ENCODE measurements at regions not wholly inside any gene's neighbourhood (a gene's known extent, or its start where the extent isn't known, plus 50 kb on each side); places are given as distances from the start of the nearest gene placed in this dataset.

DNA sequence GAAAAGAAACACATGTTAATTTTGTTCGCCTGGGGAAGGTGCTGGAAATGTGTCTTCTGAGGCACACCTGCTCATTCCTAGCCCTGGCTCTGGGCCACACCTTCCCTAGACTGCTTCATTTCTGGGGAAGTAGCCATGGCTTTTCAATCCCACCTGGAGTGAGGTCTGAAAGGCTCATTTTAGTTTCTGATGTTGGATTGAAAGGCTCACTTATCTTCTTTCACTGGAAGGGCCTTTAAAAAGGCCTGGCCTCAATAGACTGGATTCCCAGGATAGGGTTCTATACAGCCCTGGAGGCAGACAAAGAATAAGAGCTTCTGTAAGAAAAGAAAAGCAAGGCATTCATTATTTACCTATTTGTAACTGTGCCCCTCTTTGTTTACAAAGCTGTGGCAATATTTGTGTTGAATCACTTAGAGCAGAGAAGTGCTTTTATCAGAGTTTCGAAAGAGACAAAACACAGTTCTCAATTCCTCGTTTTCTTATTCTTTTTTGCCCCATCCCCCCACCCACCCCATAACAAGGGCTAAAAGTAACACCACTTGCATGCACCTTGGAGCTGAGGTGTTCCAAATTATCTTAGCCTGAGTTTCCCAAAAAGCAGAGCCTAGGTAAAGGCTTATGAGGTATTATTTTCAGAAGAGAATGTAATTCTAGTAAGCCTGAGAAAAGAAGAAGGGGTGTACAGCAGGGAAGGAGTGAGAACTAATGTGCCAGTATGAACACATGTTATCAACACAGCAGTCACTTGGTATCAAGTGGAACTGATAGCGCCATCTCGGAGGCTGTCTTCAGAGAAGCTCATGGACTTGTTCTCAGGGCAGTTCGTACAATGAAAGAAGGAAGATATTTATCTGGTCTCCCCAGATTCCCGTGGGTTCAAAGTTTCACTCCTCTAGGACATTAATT, 413.1 kb downstream of the KCTD16 start:
- no peak for DNase-seq (ENCODE audit: low read depth)
- H3K4me3 ChIP-seq (ENCODE audit: control insufficient read depth, low read depth, low read length) = no peak overlapping the region
- TF ChIP-seq, protein P1, sequence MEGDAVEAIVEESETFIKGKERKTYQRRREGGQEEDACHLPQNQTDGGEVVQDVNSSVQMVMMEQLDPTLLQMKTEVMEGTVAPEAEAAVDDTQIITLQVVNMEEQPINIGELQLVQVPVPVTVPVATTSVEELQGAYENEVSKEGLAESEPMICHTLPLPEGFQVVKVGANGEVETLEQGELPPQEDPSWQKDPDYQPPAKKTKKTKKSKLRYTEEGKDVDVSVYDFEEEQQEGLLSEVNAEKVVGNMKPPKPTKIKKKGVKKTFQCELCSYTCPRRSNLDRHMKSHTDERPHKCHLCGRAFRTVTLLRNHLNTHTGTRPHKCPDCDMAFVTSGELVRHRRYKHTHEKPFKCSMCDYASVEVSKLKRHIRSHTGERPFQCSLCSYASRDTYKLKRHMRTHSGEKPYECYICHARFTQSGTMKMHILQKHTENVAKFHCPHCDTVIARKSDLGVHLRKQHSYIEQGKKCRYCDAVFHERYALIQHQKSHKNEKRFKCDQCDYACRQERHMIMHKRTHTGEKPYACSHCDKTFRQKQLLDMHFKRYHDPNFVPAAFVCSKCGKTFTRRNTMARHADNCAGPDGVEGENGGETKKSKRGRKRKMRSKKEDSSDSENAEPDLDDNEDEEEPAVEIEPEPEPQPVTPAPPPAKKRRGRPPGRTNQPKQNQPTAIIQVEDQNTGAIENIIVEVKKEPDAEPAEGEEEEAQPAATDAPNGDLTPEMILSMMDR (conservative IDR thresholded peaks at IDR 0.05; ENCODE audit: control insufficient read depth, insufficient read depth, low read depth, low read length) = no peak

DNA sequence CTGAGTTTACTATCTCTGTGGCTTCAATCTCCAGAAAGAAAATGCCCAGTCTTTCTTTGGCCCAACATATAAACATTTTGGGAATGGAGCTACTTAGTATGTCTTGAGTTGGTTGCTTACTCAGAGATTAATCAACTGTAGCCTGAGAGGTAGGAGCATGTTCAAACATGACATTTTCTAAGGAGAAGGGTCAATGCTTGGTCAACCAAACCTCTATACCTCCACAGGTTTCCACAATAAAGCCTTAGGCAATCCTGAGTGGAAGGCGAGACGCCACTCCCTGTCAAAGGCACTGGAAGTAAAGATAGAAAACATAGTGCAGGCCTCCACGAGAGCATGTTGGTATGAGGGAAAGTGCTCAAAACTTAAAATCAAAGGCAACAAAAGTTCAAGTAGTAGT, 411.4 kb downstream of the KCTD16 start:
- TF ChIP-seq, protein P1 (conservative IDR thresholded peaks at IDR 0.05; ENCODE audit: control insufficient read depth, insufficient read depth, low read depth, low read length) = no peak
- DNase-seq (ENCODE audit: low read depth) = no peak
- H3K4me3 ChIP-seq (ENCODE audit: control insufficient read depth, low read depth, low read length) = no peak overlapping the region

- DNase-seq (ENCODE audit: low read depth) = no peak
Observed at GRCh38 chr5:144581044-144581443, 410.4 kb downstream of the KCTD16 start.

GRCh38 chr5:144577676-144578075, 407.0 kb downstream of the KCTD16 start:
- H3K4me3 ChIP-seq (ENCODE audit: control insufficient read depth, low read depth, low read length) = no peak overlapping the region

More at GRCh38 chr5:144581044-144581443, 410.4 kb downstream of the KCTD16 start:
- TF ChIP-seq, protein P1 (conservative IDR thresholded peaks at IDR 0.05; ENCODE audit: control insufficient read depth, insufficient read depth, low read depth, low read length) = no peak
- H3K4me3 ChIP-seq (ENCODE audit: control insufficient read depth, low read depth, low read length) = no peak overlapping the region

GRCh38 chr5:144575736-144576135, 405.1 kb downstream of the KCTD16 start:
- no peak overlapping the region for H3K4me3 ChIP-seq (ENCODE audit: control insufficient read depth, low read depth, low read length)
- no peak for DNase-seq (ENCODE audit: low read depth)
- TF ChIP-seq, protein P1 (conservative IDR thresholded peaks at IDR 0.05; ENCODE audit: control insufficient read depth, insufficient read depth, low read depth, low read length) = no peak

More at GRCh38 chr5:144577676-144578075, 407.0 kb downstream of the KCTD16 start:
- TF ChIP-seq, protein P1 (conservative IDR thresholded peaks at IDR 0.05; ENCODE audit: control insufficient read depth, insufficient read depth, low read depth, low read length) = no peak
- no peak for DNase-seq (ENCODE audit: low read depth)

DNA sequence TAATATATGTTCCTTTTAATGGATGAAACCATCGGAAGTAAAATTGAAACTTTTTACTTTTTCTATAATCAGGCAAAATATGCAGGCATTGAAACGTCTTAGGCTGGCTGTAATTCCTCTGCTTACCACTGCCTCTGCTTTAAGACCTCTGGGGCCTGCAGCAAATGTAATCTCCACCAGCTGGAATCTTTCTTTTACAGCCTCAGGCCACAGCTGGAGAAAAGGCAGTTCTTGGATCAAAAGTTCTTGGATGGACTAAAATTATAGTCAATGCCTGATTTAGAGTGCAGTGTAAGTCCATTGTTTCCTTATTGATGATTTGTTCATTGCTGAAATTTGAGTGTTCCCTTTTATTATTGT, 396.7 kb downstream of the KCTD16 start:
- DNase-seq (ENCODE audit: low read depth) = no peak
- H3K4me3 ChIP-seq (ENCODE audit: control insufficient read depth, low read depth, low read length) = no peak overlapping the region
- TF ChIP-seq, protein P1 (conservative IDR thresholded peaks at IDR 0.05; ENCODE audit: control insufficient read depth, insufficient read depth, low read depth, low read length) = no peak

Measured in fibroblast of mammary gland (primary cell).